Hypothalamus (tissue), 51 donors: ENCODE measurements at regions not wholly inside any gene's neighbourhood (a gene's known extent, or its start where the extent isn't known, plus 50 kb on each side); places are given as distances from the start of the nearest gene placed in this dataset.
A peak's percentile ranks its signal among the peaks of the same experiment; 100 is the strongest.
"Not testable (repeated sequence)": the region's sequence is repeated elsewhere in the genome, so short reads cannot be mapped to it uniquely, and the experiment has no call there.

Experiments used
- DNase-seq, 51 donors: peaks; one replicate each; lab custom pipeline; 2025; lab: John Stamatoyannopoulos, UW

DNA sequence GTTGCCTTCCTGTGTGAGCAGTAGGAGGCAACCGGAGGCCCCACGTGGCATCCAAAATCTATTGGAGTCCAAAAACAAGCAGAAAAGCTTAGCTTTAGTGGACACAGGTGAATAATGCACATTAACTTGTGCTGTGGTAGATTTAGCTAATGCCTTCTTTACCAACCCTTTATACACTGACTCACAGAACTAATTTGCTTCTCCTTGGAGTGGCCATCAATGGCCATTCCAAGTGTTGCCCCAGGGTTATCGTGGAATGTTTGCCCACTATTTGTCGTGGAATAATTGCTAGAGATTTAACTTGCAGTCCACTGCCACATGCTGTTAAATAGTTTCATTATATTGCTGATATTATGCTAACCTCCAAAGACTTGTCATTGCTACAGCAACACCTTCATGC is 729.1 kb downstream of the STPG2 start:
- no peak for DNase-seq

DNA sequence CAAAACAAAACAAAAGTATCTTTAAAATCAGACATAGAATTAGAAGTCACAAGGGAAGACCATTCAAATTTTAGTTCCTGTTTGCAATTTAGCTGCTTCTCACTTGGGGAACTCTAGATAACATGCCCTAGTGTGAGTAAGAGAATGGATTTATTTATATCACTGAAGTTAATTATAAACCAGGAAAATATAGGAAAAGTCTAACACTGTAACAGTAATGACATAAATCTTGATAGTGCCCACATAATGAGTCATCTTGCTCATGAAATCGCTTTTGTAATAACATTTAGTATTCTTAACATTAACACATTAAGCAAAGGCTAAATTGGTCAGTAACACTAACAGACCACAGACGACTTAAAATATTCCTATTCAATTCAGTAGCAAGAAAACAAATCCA is 710.7 kb downstream of the STPG2 start:
- DNase-seq = no peak

DNA sequence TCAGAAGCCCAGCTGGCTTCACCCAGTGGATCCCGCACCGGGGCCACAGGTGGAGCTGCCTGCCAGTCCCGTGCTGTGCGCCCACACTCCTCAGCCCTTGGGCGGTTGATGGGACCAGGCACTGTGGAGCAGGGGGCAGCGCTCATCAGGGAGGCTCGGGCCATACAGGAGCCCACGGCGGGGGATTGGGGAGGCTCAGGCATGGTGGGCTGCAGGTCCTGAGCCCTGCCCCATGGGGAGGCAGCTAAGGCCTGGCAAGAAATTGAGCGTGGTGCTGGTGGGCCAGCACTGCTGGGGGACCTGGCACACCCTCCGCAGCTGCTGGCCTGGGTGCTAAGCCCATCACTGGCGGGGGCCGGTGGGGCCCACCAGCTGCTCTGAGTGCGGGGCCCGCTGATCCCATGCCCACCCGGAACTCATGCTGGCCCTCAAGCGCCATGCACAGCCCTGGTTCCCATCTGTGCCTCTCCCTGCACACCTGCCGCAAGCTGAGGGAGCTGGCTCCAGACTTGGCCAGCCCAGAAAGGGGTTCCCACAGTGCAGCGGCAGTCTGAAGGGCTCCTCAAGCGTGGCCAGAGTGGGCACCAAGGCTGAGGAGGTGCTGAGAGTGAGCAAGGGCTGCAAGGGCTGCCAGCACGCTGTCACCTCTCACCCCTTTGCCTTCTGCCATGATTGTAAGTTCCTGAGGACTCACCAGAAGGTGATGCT is 705.1 kb downstream of the STPG2 start:
- not testable (repeated sequence) for DNase-seq

DNA sequence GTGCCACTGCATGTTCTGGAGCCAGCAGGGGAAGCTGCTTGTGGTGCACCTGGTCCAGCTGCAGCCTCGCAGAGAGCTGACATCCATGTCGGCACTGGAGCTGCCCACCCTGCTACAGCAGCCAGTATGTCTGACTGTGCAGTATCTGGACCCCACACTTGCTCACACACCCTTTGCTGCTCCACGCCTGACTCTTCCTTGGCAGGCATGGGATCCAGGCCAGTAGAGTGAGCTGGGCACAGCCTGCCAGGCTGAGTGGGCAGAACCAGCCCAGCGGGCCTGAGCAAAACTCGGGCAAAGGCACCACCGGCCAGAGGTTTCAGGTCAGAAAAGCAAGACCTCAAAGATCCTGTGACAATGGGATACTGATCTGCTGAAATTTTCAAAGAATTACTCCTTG is 690.1 kb downstream of the STPG2 start:
- DNase-seq = no peak

DNA sequence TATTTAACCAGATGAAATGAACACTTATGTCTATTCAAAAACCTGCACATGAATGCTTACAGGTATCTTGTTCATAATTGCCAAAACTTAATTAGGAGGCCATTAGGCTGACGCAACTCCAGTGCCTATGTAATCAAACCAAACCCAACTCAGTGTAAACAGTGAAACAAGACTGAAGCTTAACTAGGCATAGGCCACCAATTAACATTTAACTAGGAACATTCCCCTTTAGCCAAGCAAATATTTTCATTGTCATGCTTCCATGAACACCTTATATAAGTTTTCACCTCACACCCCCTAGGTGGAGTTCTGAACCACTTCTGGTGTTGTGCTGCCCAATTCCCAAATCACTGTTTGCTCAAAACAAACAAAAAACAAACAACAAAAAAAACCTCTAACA is 686.0 kb downstream of the STPG2 start:
- no peak for DNase-seq

DNA sequence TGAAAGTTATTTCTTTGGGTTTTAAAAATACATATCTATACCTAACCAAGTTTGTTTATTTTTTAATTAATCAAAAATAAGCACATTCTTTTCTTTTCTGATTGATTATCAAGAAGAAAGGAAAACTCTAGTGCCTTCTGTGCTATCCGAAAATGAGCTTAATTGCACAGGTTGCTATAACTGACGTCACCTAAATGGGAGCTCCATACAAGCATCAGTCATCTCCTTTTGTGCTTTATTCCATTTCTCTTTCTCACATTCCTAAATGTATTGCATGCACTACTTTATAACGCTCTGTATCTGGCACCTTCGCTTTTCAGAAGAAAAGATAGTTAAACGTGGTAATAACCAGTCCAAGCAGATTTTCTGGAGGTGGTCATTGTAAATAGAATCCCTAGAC is 675.0 kb downstream of the STPG2 start:
- no peak for DNase-seq

DNA sequence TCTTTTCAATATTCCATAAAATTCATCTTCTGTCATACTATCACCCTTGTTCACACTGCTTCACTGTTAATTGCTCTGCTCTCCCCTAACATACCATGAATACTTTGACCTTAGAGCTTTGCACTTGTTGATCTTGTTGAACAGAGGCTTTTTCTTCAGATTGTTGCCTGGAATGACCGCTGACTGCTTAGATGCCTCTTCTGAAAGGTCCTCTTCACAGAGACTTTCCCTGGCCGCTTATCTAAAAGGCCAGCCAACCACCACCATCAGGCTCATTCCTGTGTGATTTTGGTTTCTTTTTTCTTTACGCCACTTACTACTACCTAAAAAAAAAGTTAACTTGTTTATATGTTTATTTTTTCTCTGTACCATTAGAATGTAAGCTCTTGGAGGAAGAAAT is 667.7 kb downstream of the STPG2 start:
- no peak for DNase-seq

DNA sequence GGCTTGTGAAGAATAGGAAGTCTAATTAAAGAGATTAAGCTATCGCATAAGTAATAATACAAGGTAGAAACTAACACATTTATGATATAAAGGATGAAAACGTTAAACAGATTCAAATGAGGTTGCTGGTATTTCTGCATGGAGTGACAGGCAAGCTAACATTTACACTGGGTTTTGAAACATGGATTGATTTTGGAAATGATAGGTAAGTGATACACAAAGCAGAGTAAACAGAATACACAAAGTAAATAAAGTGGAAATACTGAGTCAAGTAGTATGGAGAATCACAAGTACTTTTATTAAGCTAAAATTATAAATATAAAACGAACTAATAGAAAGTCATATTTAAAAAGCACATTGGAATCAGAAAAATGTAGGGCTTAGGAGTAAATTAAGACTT is 665.3 kb downstream of the STPG2 start:
- DNase-seq = no peak

DNA sequence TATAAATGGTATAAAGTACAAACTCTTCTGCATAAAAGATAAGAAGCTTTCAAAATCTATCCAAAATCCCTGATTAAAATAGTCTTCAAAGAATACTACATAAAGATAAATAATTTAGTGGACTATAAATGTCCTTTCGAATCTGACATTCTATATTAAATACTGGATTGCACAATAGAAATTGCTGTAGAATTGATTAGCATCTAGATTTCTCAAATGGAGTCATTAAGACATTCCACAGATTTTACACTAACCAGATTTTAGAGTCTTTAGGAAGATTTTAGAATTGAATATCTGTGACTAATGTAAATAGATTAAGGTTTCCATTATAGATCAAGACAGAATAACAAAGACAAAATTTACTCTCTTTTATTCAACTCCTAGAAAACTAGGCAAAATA is 663.9 kb downstream of the STPG2 start:
- DNase-seq = no peak

DNA sequence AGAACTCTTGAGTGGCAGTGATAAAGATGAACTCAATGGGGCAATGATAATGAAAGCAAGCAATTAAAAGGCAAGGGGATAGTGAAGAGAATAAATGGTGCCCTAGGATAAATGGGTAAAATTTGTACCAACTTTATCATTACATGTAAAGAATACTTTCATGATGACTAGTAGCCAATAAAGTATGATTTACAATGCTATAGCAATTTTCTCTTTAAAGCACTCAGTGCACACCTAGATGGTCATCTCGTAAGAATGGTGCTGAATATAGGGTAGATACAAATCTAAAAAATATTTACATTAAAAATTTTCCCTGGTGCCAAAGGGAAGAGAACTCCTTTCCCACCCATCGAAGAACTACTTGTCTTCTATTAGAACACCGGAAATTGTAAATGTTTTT is 651.4 kb downstream of the STPG2 start:
- DNase-seq = no peak

DNA sequence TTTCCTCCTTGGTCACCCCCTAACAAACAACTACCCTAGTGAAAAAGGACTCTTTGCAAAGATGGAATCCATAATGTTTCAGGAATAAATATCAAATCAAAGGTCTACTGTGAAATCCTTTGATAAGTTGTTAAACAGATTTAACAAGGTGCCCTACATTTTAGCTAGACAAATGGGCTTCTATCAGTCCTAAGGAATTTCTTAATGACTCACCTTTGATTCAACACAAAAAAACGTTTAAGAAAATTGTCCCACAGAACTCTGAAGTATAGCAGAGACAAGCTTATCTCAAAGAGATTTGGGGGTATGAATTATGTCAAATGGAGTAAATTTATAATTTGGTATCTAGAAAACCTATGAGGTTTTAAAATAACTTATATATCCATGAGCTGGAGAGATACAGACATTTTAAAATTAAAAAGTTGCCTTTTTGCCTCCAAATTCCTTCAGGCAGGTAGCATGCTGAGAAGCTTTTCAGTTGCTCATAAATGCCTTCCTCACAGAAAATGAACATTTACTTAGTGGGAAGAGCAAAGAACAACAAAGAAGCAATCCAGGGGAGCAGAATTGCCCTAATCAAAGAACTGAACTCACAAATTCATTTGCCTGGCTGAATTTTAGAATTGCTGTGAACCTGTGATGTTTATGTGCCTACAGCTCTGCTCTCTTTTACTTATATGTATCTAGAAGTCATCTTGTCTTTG is 649.3 kb downstream of the STPG2 start:
- no peak for DNase-seq

DNA sequence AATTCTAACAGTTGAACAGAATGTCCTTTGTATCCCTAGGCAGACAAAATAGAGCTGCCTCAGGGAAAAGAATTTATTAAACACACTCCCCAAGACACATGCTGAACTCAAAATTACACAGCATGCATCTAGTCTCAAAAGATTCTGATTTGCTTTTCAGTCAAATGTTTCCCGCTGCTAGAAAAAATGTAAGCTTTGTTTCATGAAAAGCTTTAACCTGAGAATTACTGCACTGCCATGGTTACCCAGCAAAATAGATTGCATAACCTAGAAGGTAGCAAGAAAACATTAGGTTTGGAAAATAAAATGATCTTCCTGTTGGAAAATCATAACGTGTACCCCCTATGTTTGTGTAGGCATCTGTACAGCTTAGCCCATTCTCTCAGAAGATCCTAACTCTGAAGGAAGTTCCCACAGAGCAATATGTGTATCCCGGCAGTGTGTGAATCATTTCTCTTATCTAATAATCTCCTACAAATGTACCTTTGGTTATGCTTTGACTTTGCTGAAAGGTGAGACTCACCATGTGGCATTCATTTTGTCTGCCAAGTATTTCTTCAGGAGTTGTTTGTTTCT is 646.9 kb downstream of the STPG2 start:
- DNase-seq = peak in 1 of 51 donors; percentile 29

DNA sequence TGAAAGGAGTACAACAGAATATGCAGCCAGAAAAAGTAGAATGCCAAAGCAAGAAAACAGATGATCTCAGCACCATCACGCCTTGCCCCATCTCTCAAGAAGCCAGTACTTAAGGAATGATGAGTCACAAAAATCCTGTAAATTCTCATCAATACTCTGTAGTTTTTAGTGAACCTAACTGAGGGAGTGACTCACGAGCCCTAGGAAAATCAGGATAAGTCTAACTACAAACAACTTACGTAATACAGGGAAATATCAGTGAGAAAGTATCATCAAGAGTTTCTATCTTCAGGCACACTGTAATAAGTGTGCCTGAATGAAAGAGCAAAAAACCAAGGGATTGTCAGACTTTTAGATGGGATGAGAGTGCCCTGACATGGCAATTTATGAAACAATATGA is 644.4 kb downstream of the STPG2 start:
- no peak for DNase-seq

DNA sequence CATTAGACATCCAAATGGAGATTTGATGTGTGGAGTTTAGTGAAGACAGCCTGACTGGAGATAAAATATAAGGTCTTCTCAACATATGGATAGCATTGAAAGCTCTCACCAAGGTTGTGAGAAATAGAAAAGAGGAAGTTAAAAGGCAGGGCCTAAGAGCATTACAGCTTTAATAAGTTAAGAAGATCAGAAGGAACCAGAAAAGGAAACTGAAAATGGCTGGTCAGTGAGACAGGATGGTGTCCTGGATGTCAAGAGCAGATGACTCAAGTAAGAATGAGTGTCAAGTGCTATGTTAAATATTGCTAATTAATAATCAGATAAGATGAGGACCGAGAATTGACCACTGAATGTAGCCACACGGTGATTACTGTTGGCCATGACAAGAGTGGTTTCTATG is 642.9 kb downstream of the STPG2 start:
- DNase-seq = no peak

DNA sequence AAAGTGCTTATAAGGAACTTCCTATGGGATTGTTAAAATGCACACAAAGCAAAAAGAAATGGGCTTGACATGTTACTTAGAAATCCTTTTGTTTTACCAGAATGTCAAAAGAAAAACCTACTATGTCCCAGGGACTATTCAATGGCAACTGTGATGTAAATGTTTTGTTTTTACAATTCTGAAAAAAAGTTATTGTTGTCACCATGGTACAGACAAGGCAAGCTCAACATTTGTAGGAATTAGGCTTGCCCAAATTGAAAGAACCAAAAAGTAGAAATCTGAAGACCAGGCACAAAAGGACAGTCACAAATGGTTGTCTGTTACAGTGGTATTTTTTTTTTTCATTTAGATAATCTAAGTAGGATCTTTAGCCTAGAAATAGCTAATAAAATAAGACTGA is 638.6 kb downstream of the STPG2 start:
- no peak for DNase-seq

DNA sequence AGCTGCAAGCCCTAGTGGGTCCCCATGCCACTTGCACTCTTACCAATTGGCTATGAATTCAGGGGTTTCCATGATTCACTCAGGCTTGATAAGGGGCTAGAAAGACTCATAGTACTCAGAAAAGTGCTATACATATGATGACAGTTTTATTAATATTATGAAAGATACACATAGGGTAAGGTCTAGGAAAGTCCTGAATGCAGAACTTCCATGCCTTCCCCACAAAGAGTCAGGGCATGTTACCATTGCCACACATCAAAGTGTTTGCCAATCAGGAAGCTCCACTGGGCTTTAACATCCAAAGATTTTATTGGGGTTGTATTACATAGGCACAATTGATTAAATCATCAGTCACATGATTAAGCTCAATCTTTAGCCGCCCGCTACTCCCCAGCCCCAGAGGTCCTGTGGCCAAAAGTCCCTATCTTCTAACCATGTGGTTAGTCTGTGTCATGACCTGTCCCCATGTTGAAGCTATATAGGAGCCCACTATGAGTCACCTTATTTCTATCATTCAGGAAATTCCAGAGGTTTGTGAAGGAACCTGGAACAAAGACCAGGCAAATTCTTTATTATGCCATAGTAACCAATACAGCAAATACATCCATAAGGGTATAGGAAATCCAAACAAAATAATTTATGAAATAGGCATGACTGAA is 635.6 kb downstream of the STPG2 start:
- no peak for DNase-seq
